Left renal pelvis (tissue), 4 donors: ENCODE measurements at regions not wholly inside any gene's neighbourhood (a gene's known extent, or its start where the extent isn't known, plus 50 kb on each side); places are given as distances from the start of the nearest gene placed in this dataset.

ENCODE experiments used
- DNase-seq, 4 donors: peaks; one replicate each; pipeline ENCODE4 v3.0.0-alpha.2; 2013; ENCODE audit warnings: low read depth in 4 of 4, low spot score in 3 of 4

DNA sequence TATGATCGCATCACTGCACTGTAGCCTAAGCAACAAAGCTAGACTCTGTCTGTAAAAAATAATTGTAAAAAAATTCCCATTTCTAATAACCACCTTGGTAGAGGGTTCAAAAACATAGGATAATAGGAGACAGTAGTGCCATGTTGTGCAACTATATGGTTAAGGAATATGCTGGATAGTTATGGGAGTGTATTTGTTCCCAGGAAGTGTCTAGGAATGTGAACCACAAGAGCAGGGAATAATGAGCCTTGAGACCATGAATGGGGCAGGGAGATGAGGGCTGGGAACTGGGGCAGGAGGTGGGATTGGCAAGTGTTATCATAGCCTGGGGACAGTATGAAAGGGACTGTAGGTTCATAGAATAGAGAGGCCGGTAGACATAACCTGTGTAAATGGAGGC, 50.4 kb downstream of the RUSC2 start:
- no peak for DNase-seq

DNA sequence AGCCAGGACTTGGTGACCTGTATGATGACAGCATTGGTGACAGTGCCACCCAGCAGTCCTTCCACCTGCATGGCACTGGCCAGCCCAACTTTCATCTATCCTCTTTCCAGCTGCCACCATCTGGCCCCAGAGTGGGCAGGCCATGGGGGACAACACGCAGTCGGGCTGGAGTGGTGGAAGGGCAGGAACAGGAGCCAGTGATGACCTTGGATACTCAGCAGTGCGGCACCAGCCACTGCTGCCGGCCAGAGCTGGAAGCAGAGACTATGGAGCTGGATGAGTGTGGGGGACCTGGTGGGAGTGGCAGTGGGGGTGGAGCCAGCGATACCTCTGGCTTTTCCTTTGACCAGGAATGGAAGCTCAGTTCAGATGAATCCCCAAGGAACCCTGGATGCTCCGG, 56.9 kb downstream of the RUSC2 start:
- DNase-seq: no peak

DNA sequence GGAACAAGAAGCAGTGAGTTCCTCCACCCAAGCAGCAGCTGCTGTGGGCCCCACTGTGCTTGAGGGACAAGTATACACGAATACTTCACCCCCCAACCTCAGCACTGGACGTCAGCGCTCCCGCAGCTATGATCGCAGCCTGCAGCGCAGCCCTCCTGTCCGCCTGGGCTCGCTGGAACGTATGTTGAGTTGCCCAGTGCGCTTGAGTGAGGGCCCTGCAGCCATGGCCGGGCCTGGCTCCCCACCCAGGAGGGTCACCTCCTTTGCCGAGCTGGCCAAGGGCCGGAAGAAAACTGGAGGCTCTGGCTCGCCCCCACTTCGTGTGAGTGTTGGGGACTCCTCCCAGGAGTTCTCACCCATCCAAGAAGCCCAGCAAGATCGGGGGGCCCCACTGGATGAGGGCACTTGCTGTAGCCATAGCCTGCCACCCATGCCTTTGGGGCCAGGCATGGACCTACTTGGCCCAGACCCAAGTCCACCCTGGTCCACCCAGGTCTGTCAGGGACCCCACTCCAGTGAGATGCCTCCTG, 57.1 kb upstream of the TESK1 start:
- no peak for DNase-seq

- DNase-seq: no peak
Observed at GRCh38 chr9:35548571-35548970, 56.5 kb upstream of the TESK1 start.

GRCh38 chr9:35549441-35549840, 55.6 kb upstream of the TESK1 start:
- DNase-seq: no peak

GRCh38 chr9:35552376-35552775, 52.7 kb upstream of the TESK1 start:
- DNase-seq: no peak

DNA sequence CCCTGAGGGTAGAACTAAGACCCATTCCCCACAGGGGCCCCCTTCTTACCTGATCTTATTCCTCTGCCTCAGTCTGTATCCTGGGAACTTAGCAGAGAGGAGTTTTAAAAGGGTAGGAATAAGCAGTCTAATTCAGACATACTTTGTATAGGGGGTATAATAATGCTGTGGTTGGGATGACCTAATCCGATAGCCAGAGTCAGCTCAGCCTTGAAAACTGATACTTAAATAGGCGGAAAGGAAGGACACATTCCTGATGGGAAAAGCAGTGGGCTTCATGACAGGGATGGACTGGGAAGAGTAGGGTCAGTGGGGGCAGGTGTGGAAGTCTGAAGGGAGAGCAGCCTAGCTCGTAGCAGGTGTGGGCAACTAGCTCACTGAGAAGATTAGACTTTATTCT, 52.2 kb upstream of the TESK1 start:
- no peak for DNase-seq

DNA sequence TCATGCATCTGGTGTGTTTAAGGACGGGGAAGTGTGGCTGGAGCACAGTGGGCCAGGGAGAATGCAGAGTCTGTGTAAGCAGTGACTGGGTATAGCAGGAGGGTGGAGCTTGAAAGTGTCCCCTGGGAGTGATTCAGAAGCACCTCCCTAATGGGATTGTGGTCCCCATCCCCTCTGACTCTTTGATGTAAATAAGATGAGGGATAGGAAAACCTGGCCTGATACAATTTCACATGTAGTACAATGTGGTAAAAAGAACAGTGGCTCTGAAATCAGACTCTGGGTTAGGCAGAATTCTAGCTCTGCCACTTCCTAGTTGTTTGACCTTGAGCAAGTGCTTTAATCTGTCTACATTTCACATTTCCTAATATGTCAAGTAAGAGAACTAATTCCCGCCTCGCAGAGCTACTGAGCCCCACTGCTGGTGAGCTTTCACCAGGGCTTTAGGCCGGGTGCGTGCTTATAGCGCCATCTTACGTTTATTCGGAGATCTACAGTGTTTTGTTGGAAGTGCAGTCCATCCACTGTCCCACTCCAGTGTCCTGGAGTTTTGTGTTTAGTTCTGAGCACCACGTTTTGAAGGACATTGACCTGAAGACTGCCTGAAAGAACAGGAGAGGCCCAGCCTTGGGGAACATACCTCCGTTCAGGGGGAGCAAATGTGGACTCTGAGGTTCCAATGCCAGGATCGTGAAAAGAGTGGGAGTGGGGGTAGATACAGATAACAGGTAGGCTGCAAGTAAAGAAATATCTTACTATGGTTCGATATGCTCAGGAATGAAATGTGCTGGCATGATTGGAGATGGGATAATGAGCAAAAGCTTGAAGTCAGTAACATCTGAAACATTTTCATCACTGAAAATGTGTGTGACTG, 51.2 kb upstream of the TESK1 start:
- DNase-seq: peak in 1 of 4 donors; percentile 55

- no peak for DNase-seq
Observed at GRCh38 chr9:35555246-35555701, 49.8 kb upstream of the TESK1 start.
